ENCODE measurements at regions not wholly inside any gene's neighbourhood (a gene's known extent, or its start where the extent isn't known, plus 50 kb on each side); places are given as distances from the start of the nearest gene placed in this dataset.

DNA sequence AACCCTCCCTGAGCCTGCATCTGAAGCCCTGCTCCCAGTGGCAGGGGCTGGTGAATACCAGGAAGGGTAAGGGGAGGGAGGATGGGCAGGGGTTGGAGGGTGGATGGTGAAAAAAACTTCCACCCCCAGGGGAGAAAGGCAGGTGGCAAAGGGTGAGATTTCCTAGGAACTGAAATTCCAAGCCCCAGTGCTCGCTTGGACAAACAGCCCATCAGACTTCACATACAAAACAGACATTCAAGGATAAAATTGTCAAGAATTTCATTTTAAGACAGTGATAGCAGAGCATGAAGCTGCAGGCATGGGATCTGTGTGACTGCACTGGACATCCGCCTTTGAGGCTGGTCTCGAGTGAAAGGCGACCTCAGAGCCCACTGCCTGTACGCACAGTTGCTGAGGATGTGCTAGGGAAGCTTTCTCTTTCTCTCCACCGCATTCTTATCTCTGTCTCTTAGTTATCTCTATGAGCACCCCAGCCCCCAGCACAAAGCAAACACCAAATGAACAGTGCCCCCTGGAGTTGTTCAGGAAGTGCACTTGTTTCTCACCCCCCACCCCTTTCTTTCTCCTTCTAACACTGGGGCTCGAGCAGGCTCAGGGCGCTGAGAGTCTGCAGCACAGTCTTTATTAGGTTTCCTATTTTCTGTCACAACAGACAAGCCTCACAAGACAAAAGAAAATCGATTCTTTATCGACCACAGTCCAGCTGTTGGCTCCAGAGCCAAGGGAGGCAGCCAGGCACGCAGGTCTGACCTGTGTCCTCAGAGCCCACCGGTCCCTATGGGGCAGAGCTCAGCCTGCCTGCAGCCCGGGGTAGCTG is 237.3 kb upstream of the NCAM1 start:
- TF ChIP-seq ZNF607 (CRISPR knock-in tag; IDR thresholded peaks at IDR 0.05; ENCODE audit: borderline replicate concordance) (no peak), NONO (IDR thresholded peaks at IDR 0.05) (no peak), NONO (CRISPR knock-in tag; conservative IDR thresholded peaks at IDR 0.05) (no peak), ZNF136 (CRISPR knock-in tag; IDR thresholded peaks at IDR 0.05; ENCODE audit: low read depth) (no peak), NFE2L2 (IDR thresholded peaks at IDR 0.05; ENCODE audit: low read length) (no peak)
- TF ChIP-seq, protein P1, sequence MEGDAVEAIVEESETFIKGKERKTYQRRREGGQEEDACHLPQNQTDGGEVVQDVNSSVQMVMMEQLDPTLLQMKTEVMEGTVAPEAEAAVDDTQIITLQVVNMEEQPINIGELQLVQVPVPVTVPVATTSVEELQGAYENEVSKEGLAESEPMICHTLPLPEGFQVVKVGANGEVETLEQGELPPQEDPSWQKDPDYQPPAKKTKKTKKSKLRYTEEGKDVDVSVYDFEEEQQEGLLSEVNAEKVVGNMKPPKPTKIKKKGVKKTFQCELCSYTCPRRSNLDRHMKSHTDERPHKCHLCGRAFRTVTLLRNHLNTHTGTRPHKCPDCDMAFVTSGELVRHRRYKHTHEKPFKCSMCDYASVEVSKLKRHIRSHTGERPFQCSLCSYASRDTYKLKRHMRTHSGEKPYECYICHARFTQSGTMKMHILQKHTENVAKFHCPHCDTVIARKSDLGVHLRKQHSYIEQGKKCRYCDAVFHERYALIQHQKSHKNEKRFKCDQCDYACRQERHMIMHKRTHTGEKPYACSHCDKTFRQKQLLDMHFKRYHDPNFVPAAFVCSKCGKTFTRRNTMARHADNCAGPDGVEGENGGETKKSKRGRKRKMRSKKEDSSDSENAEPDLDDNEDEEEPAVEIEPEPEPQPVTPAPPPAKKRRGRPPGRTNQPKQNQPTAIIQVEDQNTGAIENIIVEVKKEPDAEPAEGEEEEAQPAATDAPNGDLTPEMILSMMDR (CRISPR knock-in tag; IDR thresholded peaks at IDR 0.05): no peak

Data from HepG2 (cell line).